ENCODE measurements at regions not wholly inside any gene's neighbourhood (a gene's known extent, or its start where the extent isn't known, plus 50 kb on each side); places are given as distances from the start of the nearest gene placed in this dataset.

GRCh38 chr2:10520154-10520553 is 72.0 kb upstream of the ODC1 start:
- no peak for DNase-seq

GRCh38 chr2:10519394-10519740 is 71.2 kb upstream of the ODC1 start:
- no peak for DNase-seq

GRCh38 chr2:10518470-10519393 is 70.6 kb upstream of the ODC1 start:
- no peak for DNase-seq

GRCh38 chr2:10517351-10518043 is 69.4 kb upstream of the ODC1 start:
- no peak for DNase-seq

GRCh38 chr2:10515887-10516286 is 67.8 kb upstream of the ODC1 start:
- DNase-seq = no peak

GRCh38 chr2:10514743-10515142 is 66.6 kb upstream of the ODC1 start:
- DNase-seq = peak; percentile 95

- DNase-seq = no peak
These were observed 66.1 kb upstream of the ODC1 start for GRCh38 chr2:10514273-10514672.

- no peak for DNase-seq
These were observed 65.1 kb upstream of the ODC1 start for GRCh38 chr2:10513201-10513600.

GRCh38 chr2:10508038-10508437 is 59.9 kb upstream of the ODC1 start:
- DNase-seq = no peak

GRCh38 chr2:10507106-10507505 is 59.0 kb upstream of the ODC1 start:
- DNase-seq = no peak

GRCh38 chr2:10504994-10505820 is 57.1 kb upstream of the ODC1 start:
- DNase-seq = no peak

GRCh38 chr2:10504370-10504993 is 56.4 kb upstream of the ODC1 start:
- no peak for DNase-seq

- no peak for DNase-seq
These were observed 54.6 kb upstream of the ODC1 start for GRCh38 chr2:10502803-10503107.

GRCh38 chr2:10501980-10502802 is 54.1 kb upstream of the ODC1 start:
- no peak for DNase-seq

- DNase-seq = no peak
These were observed 53.4 kb upstream of the ODC1 start for GRCh38 chr2:10501451-10501961.

- no peak for DNase-seq
These were observed 52.7 kb upstream of the ODC1 start for GRCh38 chr2:10500601-10501361.

GRCh38 chr2:10499911-10500521 is 51.9 kb upstream of the ODC1 start:
- DNase-seq = no peak

GRCh38 chr2:10499275-10499907 is 51.3 kb upstream of the ODC1 start:
- no peak for DNase-seq

- no peak for DNase-seq
These were observed 50.6 kb upstream of the ODC1 start for GRCh38 chr2:10498525-10499274.

Data from MV-4-11 (cell line).